ENCODE measurements at regions not wholly inside any gene's neighbourhood (a gene's known extent, or its start where the extent isn't known, plus 50 kb on each side); places are given as distances from the start of the nearest gene placed in this dataset.

- no peak for DNase-seq
Observed at GRCh38 chr1:117678246-117678977, 72.6 kb downstream of the TENT5C start.

- DNase-seq = no peak
Observed at GRCh38 chr1:117679299-117679698, 73.5 kb downstream of the TENT5C start.

- no peak for DNase-seq
Observed at GRCh38 chr1:117679868-117680267, 74.0 kb downstream of the TENT5C start.

GRCh38 chr1:117680316-117681002, 74.6 kb downstream of the TENT5C start:
- DNase-seq = no peak

- no peak for DNase-seq
Observed at GRCh38 chr1:117681093-117681900, 75.4 kb downstream of the TENT5C start.

GRCh38 chr1:117681901-117682250, 76.0 kb downstream of the TENT5C start:
- no peak for DNase-seq

GRCh38 chr1:117682372-117682771, 76.5 kb downstream of the TENT5C start:
- no peak for DNase-seq

GRCh38 chr1:117683571-117684285, 77.9 kb downstream of the TENT5C start:
- no peak for DNase-seq

- no peak for DNase-seq
Observed at GRCh38 chr1:117685936-117686806, 80.3 kb downstream of the TENT5C start.

- DNase-seq = no peak
Observed at GRCh38 chr1:117686907-117687306, 81.1 kb downstream of the TENT5C start.

GRCh38 chr1:117689997-117690625, 84.3 kb downstream of the TENT5C start:
- DNase-seq = no peak

GRCh38 chr1:117691942-117692341, 86.1 kb downstream of the TENT5C start:
- no peak for DNase-seq

- DNase-seq = no peak
Observed at GRCh38 chr1:117694543-117694942, 88.7 kb downstream of the TENT5C start.

GRCh38 chr1:117695796-117696490, 90.1 kb downstream of the TENT5C start:
- DNase-seq = no peak

GRCh38 chr1:117696561-117696960, 90.7 kb downstream of the TENT5C start:
- DNase-seq = no peak

- DNase-seq = no peak
Observed at GRCh38 chr1:117697220-117697781, 91.5 kb downstream of the TENT5C start.

GRCh38 chr1:117698398-117699160, 92.7 kb downstream of the TENT5C start:
- no peak for DNase-seq

GRCh38 chr1:117699953-117700352, 94.1 kb downstream of the TENT5C start:
- DNase-seq = no peak

- DNase-seq = no peak
Observed at GRCh38 chr1:117702654-117703053, 96.8 kb downstream of the TENT5C start.

- DNase-seq = no peak
Observed at GRCh38 chr1:117707371-117707770, 101.5 kb downstream of the TENT5C start.
